PC-3 (cell line): ENCODE measurements at regions not wholly inside any gene's neighbourhood (a gene's known extent, or its start where the extent isn't known, plus 50 kb on each side); places are given as distances from the start of the nearest gene placed in this dataset.

Experiments
- ATAC-seq: fragments of 200-7000 bp; cut with Tn5 transposase; 2 replicates; pipeline ENCODE4 v1.9.1; 2020; ENCODE audit warnings: mild to moderate bottlenecking, moderate library complexity
- BruUV-seq: library from RNA; stranded (reverse); fragments of 400-500 nt; replicated peaks from 2 replicates; lab custom pipeline; 2021; lab: Mats Ljungman, UMichigan
- CTCF ChIA-PET: fragments of 300-600 bp; sonication (Branson Sonifier 250); formaldehyde crosslinking; loops from one replicate; lab custom pipeline; 2022; ENCODE audit warnings: antibody characterized with exemption; lab: Charles Lee
- POLR2A ChIA-PET: fragments of 300-600 bp; sonication (Branson Sonifier 250); formaldehyde crosslinking; loops from one replicate; lab custom pipeline; 2022; ENCODE audit warnings: antibody characterized with exemption; ENCODE audit not compliant: unreplicated experiment; lab: Charles Lee
- DNase-seq: peaks from one replicate; pipeline ENCODE4 v3.0.0-alpha.2; 2015
- H2AFZ ChIP-seq: fragments of 300-600 bp; sonication (generic); 2 replicates; pipeline ENCODE4 v1.6.0; 2016; ENCODE audit warnings: antibody characterized with exemption, low read length
- H3F3A ChIP-seq: fragments of 300-600 bp; sonication (generic); one replicate; pipeline ENCODE4 v1.6.0; 2017; ENCODE audit warnings: antibody characterized with exemption, low read length, control low read depth, mild to moderate bottlenecking; ENCODE audit not compliant: unreplicated experiment
- H3K27ac ChIP-seq: fragments of 300-600 bp; sonication (generic); 2 replicates; pipeline ENCODE4 v1.5.1; 2016; ENCODE audit warnings: mild to moderate bottlenecking, low read length
- H3K27me3 ChIP-seq: fragments of 300-600 bp; sonication (generic); 2 replicates; pipeline ENCODE4 v1.6.1; 2016; ENCODE audit warnings: low read length, mixed read lengths
- H3K36me3 ChIP-seq: fragments of 300-600 bp; sonication (generic); 2 replicates; pipeline ENCODE4 v1.6.1; 2016; ENCODE audit warnings: low read depth, mixed run types, low read length, mixed read lengths
- H3K4me1 ChIP-seq: fragments of 300-600 bp; sonication (generic); 2 replicates; pipeline ENCODE4 v1.5.1; 2016; ENCODE audit warnings: low read length; ENCODE audit not compliant: insufficient read depth
- H3K4me2 ChIP-seq: fragments of 300-600 bp; sonication (generic); 2 replicates; pipeline ENCODE4 v1.6.0; 2016; ENCODE audit warnings: low read length
- H3K4me3 ChIP-seq: fragments of 300-600 bp; sonication (generic); 2 replicates; pipeline ENCODE4 v1.5.1; 2016; ENCODE audit warnings: mild to moderate bottlenecking, low read length, mixed read lengths
- H3K79me2 ChIP-seq: fragments of 300-600 bp; sonication (generic); 2 replicates; pipeline ENCODE4 v1.6.1; 2017; ENCODE audit warnings: low read length, mixed read lengths
- H3K9ac ChIP-seq: fragments of 300-600 bp; sonication (generic); 2 replicates; pipeline ENCODE4 v1.6.0; 2016; ENCODE audit warnings: mild to moderate bottlenecking, low read length
- H3K9me2 ChIP-seq: fragments of 300-600 bp; sonication (generic); replicated peaks from 2 replicates; pipeline ENCODE4 v1.6.1; 2016; ENCODE audit warnings: mixed run types, low read length, mixed read lengths
- H3K9me3 ChIP-seq: fragments of 300-600 bp; sonication (generic); 2 replicates; pipeline ENCODE4 v1.6.1; 2016; ENCODE audit warnings: low read length, mixed read lengths
- H4K20me1 ChIP-seq: fragments of 300-600 bp; sonication (generic); 2 replicates; pipeline ENCODE4 v1.6.1; 2016; ENCODE audit warnings: low read length, mixed read lengths
- CTCF ChIP-seq: fragments of 300-600 bp; sonication (generic); conservative IDR thresholded peaks from 2 replicates; pipeline ENCODE4 v1.5.1; 2017; ENCODE audit warnings: antibody characterized with exemption, low read depth, mild to moderate bottlenecking, low read length
- EZH2 ChIP-seq: fragments of 300-600 bp; sonication (generic); IDR thresholded peaks from one replicate; pipeline ENCODE4 v1.6.1; 2017; ENCODE audit warnings: antibody characterized with exemption, mild to moderate bottlenecking, low read length; ENCODE audit not compliant: unreplicated experiment
- EZH2phosphoT487 ChIP-seq: fragments of 300-600 bp; sonication (generic); IDR thresholded peaks from 2 replicates; pipeline ENCODE4 v1.6.1; 2018; ENCODE audit warnings: mild to moderate bottlenecking, antibody characterized with exemption, low read length, borderline replicate concordance
- intact Hi-C: fragments of 100-400 bp; cut with micrococcal nuclease; formaldehyde crosslinking; loops from 2 replicates; pipeline ENCODE4 v1.9.0; 2023

GRCh38 chr5:135641734-135642487 is 63.1 kb upstream of the CXCL14 start:
- H3K9me3 ChIP-seq = no peaks in the 10 kb centered on the region
- ChIA-PET CTCF (no interaction called here), POLR2A (no interaction called here)
- no peak overlapping the region for H3K4me3 ChIP-seq
- H3K27me3 ChIP-seq = peaks cover 35% of the 10 kb centered on the region
- no peak overlapping the region for H3K9ac ChIP-seq
- ATAC-seq (no peak), DNase-seq (no peak)
- no peaks in the 10 kb centered on the region for H4K20me1 ChIP-seq
- no peaks in the 10 kb centered on the region for H3K4me1 ChIP-seq
- H3F3A ChIP-seq = no peaks in the 10 kb centered on the region
- H3K9me2 ChIP-seq = no peaks in the 10 kb centered on the region
- no peak overlapping the region for H3K4me2 ChIP-seq
- no peak overlapping the region for H2AFZ ChIP-seq
- no peaks in the 10 kb centered on the region for H3K36me3 ChIP-seq
- no peak for TF ChIP-seq EZH2
- no peak for TF ChIP-seq EZH2phosphoT487
- TF ChIP-seq CTCF = no peak
- H3K79me2 ChIP-seq = no peaks in the 10 kb centered on the region
- H3K27ac ChIP-seq = no peak overlapping the region
- no TSS peak for BruUV-seq
- intact Hi-C loops = no loop called here

- ChIA-PET POLR2A (no interaction called here), CTCF (no interaction called here)
- intact Hi-C loops = no loop called here
- Histone ChIP-seq H3K27me3 (peaks cover 41% of the 10 kb centered on the region), H3F3A (no peaks in the 10 kb centered on the region), H3K4me2 (no peak overlapping the region), H3K9me3 (no peaks in the 10 kb centered on the region), H3K36me3 (no peaks in the 10 kb centered on the region), H3K79me2 (no peaks in the 10 kb centered on the region), H2AFZ (no peak overlapping the region), H4K20me1 (no peaks in the 10 kb centered on the region), H3K27ac (no peak overlapping the region), H3K9ac (no peak overlapping the region), H3K9me2 (no peaks in the 10 kb centered on the region), H3K4me3 (no peak overlapping the region), H3K4me1 (no peaks in the 10 kb centered on the region)
- no peak for DNase-seq
- TF ChIP-seq EZH2phosphoT487 (no peak), CTCF (no peak), EZH2 (no peak)
- BruUV-seq = no TSS peak
- no peak for ATAC-seq
These were observed 62.5 kb upstream of the CXCL14 start for GRCh38 chr5:135641319-135641718.

GRCh38 chr5:135635451-135635850 is 56.7 kb upstream of the CXCL14 start:
- Histone ChIP-seq H3F3A (no peaks in the 10 kb centered on the region), H3K4me1 (no peaks in the 10 kb centered on the region), H3K4me2 (no peak overlapping the region), H3K4me3 (no peak overlapping the region), H4K20me1 (no peaks in the 10 kb centered on the region), H3K9ac (no peak overlapping the region), H3K27ac (no peak overlapping the region), H3K79me2 (no peaks in the 10 kb centered on the region), H3K9me2 (no peaks in the 10 kb centered on the region), H3K27me3 (peaks cover 53% of the 10 kb centered on the region), H3K9me3 (no peaks in the 10 kb centered on the region), H2AFZ (no peak overlapping the region), H3K36me3 (no peaks in the 10 kb centered on the region)
- TF ChIP-seq CTCF = no peak
- TF ChIP-seq EZH2 = no peak
- TF ChIP-seq EZH2phosphoT487 = no peak
- intact Hi-C loops = no loop called here
- ChIA-PET POLR2A (no interaction called here), CTCF (no interaction called here)
- DNase-seq (no peak), ATAC-seq (no peak)
- no TSS peak for BruUV-seq
